ENCODE measurements at regions not wholly inside any gene's neighbourhood (a gene's known extent, or its start where the extent isn't known, plus 50 kb on each side); places are given as distances from the start of the nearest gene placed in this dataset.

DNA sequence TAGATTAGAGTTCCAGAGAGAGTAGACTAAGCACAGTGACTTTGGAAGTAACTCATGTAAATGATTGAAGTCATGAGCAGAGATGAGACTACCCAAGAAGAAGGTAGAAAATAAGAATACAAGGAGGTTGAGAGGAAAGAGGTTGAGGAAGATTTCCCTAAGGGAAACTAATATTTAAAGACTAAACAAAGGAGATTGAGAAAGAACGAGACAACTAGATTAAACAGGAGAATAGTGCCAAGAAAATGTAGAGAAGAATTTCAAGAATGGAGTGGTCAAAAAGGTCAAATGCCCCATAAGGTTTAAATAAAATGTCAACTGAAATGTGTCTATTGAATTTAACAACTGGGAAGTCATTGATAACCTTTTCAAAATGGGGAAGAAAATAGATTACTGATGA is 59.0 kb downstream of the RPS29 start:
- no peak overlapping the region for H3K4me3 Mint-ChIP-seq
- peaks cover 50% of the 10 kb centered on the region for H3K27me3 Mint-ChIP-seq
- H3K9ac ChIP-seq (ENCODE audit: low read length), result no peak overlapping the region
- H3K9me3 ChIP-seq (ENCODE audit: control extremely low read depth in 1 of 3, control insufficient read depth in 2 of 3, insufficient read depth in 1 of 3, low read length in 2 of 3), result peaks cover 0 to 5% (median 2%) of the 10 kb centered on the region in 3 donors
- no peak overlapping the region for H3K4me3 ChIP-seq (ENCODE audit: control extremely low read depth in 1 of 5, extremely low read depth in 1 of 5, insufficient read depth in 1 of 5, low read depth in 2 of 5, low read length in 4 of 5)
- no peak for TF ChIP-seq EZH2 (IDR thresholded peaks at IDR 0.05; ENCODE audit: borderline replicate concordance, insufficient read depth, low read depth, low read length, poor library complexity, severe bottlenecking)
- TF ChIP-seq, protein P1, sequence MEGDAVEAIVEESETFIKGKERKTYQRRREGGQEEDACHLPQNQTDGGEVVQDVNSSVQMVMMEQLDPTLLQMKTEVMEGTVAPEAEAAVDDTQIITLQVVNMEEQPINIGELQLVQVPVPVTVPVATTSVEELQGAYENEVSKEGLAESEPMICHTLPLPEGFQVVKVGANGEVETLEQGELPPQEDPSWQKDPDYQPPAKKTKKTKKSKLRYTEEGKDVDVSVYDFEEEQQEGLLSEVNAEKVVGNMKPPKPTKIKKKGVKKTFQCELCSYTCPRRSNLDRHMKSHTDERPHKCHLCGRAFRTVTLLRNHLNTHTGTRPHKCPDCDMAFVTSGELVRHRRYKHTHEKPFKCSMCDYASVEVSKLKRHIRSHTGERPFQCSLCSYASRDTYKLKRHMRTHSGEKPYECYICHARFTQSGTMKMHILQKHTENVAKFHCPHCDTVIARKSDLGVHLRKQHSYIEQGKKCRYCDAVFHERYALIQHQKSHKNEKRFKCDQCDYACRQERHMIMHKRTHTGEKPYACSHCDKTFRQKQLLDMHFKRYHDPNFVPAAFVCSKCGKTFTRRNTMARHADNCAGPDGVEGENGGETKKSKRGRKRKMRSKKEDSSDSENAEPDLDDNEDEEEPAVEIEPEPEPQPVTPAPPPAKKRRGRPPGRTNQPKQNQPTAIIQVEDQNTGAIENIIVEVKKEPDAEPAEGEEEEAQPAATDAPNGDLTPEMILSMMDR (IDR thresholded peaks at IDR 0.05), result no peak
- DNase-seq (no peak), ATAC-seq (ENCODE audit: low read depth) (no peak)
- H3K79me2 ChIP-seq (ENCODE audit: control insufficient read depth, insufficient read depth, low read length), result no peaks in the 10 kb centered on the region
- H3K4me1 ChIP-seq (ENCODE audit: control insufficient read depth in 2 of 2, insufficient read depth in 2 of 2, low read length in 2 of 2), result no peaks in the 10 kb centered on the region
- H3K27me3 ChIP-seq (replicated peaks in 1 of 4; ENCODE audit: control extremely low read depth in 1 of 4, control insufficient read depth in 3 of 4, insufficient read depth in 4 of 4, low read length in 3 of 4), result peaks cover 0 to 8% (median 0%) of the 10 kb centered on the region in 4 experiments
- H3K27ac ChIP-seq (ENCODE audit: low read length in 2 of 2), result no peak overlapping the region
- H4K20me1 ChIP-seq (ENCODE audit: control insufficient read depth, insufficient read depth, low read length, poor library complexity, severe bottlenecking), result no peaks in the 10 kb centered on the region
- POLR2A ChIA-PET, result no interaction called here
- intact Hi-C loops (cut with micrococcal nuclease), result no loop called here
- no peaks in the 10 kb centered on the region for H3K36me3 ChIP-seq (replicated peaks in 1 of 2; ENCODE audit: control extremely low read depth in 1 of 2, control insufficient read depth in 1 of 2, extremely low read depth in 1 of 2, insufficient read depth in 2 of 2, low read length in 1 of 2)
- no peaks in the 10 kb centered on the region for H3K4me1 Mint-ChIP-seq
- H3K9me3 Mint-ChIP-seq (ENCODE audit: insufficient read depth), result peaks cover 5% of the 10 kb centered on the region
- H3K27ac Mint-ChIP-seq, result no peak overlapping the region
- CTCF ChIA-PET, result no interaction called here
- no peak overlapping the region for H2AFZ ChIP-seq (ENCODE audit: insufficient read depth, low read depth, low read length, poor library complexity, severe bottlenecking)
- no peak overlapping the region for H3K4me2 ChIP-seq (replicated peaks; ENCODE audit: low read depth, low read length, poor library complexity, severe bottlenecking)
- WGBS (ENCODE audit: insufficient coverage), result no CpG with 5 or more reads among the region's 1 CpG

DNA sequence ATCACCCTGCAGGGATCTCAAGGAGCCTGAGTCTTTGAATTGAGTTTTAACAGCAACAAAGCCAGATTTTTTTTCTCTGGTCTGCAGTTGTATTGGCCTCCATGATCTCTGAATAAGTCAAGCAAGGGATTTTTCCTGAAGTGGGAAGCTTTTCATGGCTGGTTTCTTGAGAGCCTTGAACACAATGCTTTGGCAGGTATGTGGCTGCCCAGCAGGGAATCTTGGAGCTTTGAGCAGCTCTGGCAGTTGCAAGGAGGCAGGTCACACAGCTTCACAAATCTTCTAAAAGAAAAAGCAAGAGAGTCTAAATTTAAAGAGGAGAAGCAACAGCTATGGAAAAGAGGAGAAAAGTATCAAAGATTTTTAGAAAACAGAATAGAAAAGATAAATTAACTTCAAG is 60.1 kb downstream of the RPS29 start:
- Histone ChIP-seq H2AFZ (ENCODE audit: insufficient read depth, low read depth, low read length, poor library complexity, severe bottlenecking) (no peak overlapping the region), H3K36me3 (replicated peaks in 1 of 2; ENCODE audit: control extremely low read depth in 1 of 2, control insufficient read depth in 1 of 2, extremely low read depth in 1 of 2, insufficient read depth in 2 of 2, low read length in 1 of 2) (no peaks in the 10 kb centered on the region), H3K27me3 (replicated peaks in 1 of 4; ENCODE audit: control extremely low read depth in 1 of 4, control insufficient read depth in 3 of 4, insufficient read depth in 4 of 4, low read length in 3 of 4) (peaks cover 0 to 8% (median 0%) of the 10 kb centered on the region in 4 experiments), H3K79me2 (ENCODE audit: control insufficient read depth, insufficient read depth, low read length) (no peaks in the 10 kb centered on the region), H3K9ac (ENCODE audit: low read length) (no peak overlapping the region), H3K4me3 (ENCODE audit: control extremely low read depth in 1 of 5, extremely low read depth in 1 of 5, insufficient read depth in 1 of 5, low read depth in 2 of 5, low read length in 4 of 5) (no peak overlapping the region), H3K4me2 (replicated peaks; ENCODE audit: low read depth, low read length, poor library complexity, severe bottlenecking) (no peak overlapping the region), H3K4me1 (ENCODE audit: control insufficient read depth in 2 of 2, insufficient read depth in 2 of 2, low read length in 2 of 2) (no peaks in the 10 kb centered on the region), H3K9me3 (ENCODE audit: control extremely low read depth in 1 of 3, control insufficient read depth in 2 of 3, insufficient read depth in 1 of 3, low read length in 2 of 3) (peaks cover 0 to 5% (median 2%) of the 10 kb centered on the region in 3 donors), H3K27ac (ENCODE audit: low read length in 2 of 2) (no peak overlapping the region), H4K20me1 (ENCODE audit: control insufficient read depth, insufficient read depth, low read length, poor library complexity, severe bottlenecking) (no peaks in the 10 kb centered on the region)
- Mint-ChIP-seq H3K4me3 (no peak overlapping the region), H3K27ac (no peak overlapping the region), H3K9me3 (ENCODE audit: insufficient read depth) (peaks cover 5% of the 10 kb centered on the region), H3K4me1 (no peaks in the 10 kb centered on the region), H3K27me3 (peaks cover 49% of the 10 kb centered on the region)
- ChIA-PET CTCF (no interaction called here), POLR2A (no interaction called here)
- ATAC-seq (ENCODE audit: low read depth) (no peak), DNase-seq (no peak)
- intact Hi-C loops (cut with micrococcal nuclease), result no loop called here
- TF ChIP-seq EZH2 (IDR thresholded peaks at IDR 0.05; ENCODE audit: borderline replicate concordance, insufficient read depth, low read depth, low read length, poor library complexity, severe bottlenecking), result no peak
- TF ChIP-seq, protein P1 (IDR thresholded peaks at IDR 0.05), result no peak
